GM23338 (cell line): ENCODE measurements at regions not wholly inside any gene's neighbourhood (a gene's known extent, or its start where the extent isn't known, plus 50 kb on each side); places are given as distances from the start of the nearest gene placed in this dataset.

Experiments
- ATAC-seq: fragments of 200-7000 bp; cut with Tn5 transposase; 3 replicates; pipeline ENCODE4 v1.9.1; 2020
- DNase-seq: peaks from one replicate; pipeline ENCODE4 v3.0.0-alpha.2; 2015; ENCODE audit warnings: low spot score
- H2AFZ ChIP-seq: fragments of 200-600 bp; sonication (generic); 2 replicates; pipeline ENCODE4 v1.8.0; 2016; ENCODE audit warnings: antibody characterized with exemption, mild to moderate bottlenecking, moderate library complexity
- H3F3A ChIP-seq: fragments of 200-600 bp; sonication (generic); replicated peaks from 2 replicates; pipeline ENCODE4 v1.8.0; 2017; ENCODE audit warnings: antibody characterized with exemption, mixed run types, low read depth
- H3K27ac ChIP-seq: fragments of 200-600 bp; sonication (generic); 2 replicates; pipeline ENCODE4 v1.6.1; 2016; ENCODE audit warnings: low read depth
- H3K27me3 ChIP-seq: fragments of 200-600 bp; sonication (generic); 2 replicates; pipeline ENCODE4 v1.8.0; 2016; ENCODE audit warnings: mild to moderate bottlenecking, mixed run types, moderate library complexity; ENCODE audit not compliant: insufficient read depth
- H3K36me3 ChIP-seq: fragments of 200-600 bp; sonication (generic); 2 replicates; pipeline ENCODE4 v1.8.0; 2016; ENCODE audit warnings: mild to moderate bottlenecking; ENCODE audit not compliant: insufficient read depth
- H3K4me1 ChIP-seq: fragments of 200-600 bp; sonication (generic); 2 replicates; pipeline ENCODE4 v1.8.0; 2016; ENCODE audit warnings: mild to moderate bottlenecking, moderate library complexity; ENCODE audit not compliant: insufficient read depth
- H3K4me2 ChIP-seq: fragments of 200-600 bp; sonication (generic); 2 replicates; pipeline ENCODE4 v1.7.1; 2017; ENCODE audit warnings: mixed run types
- H3K4me3 ChIP-seq: fragments of 200-600 bp; sonication (generic); 2 replicates; pipeline ENCODE4 v1.6.1; 2016; ENCODE audit warnings: mixed run types
- H3K79me2 ChIP-seq: fragments of 200-600 bp; sonication (generic); replicated peaks from 2 replicates; pipeline ENCODE4 v1.8.0; 2017; ENCODE audit warnings: mild to moderate bottlenecking; ENCODE audit not compliant: insufficient read depth
- H3K9me2 ChIP-seq: fragments of 200-600 bp; sonication (generic); 2 replicates; pipeline ENCODE4 v1.8.0; 2017; ENCODE audit not compliant: insufficient read depth
- H4K20me1 ChIP-seq: fragments of 200-600 bp; sonication (generic); replicated peaks from 2 replicates; pipeline ENCODE4 v1.8.0; 2017; ENCODE audit warnings: mild to moderate bottlenecking; ENCODE audit not compliant: insufficient read depth
- H3K27ac Mint-ChIP-seq: 2 replicates; pipeline ENCODE4 v1.8.0; 2020; ENCODE audit warnings: inconsistent platforms, mild to moderate bottlenecking, moderate library complexity, mixed read lengths
- H3K27me3 Mint-ChIP-seq: 3 replicates; pipeline ENCODE4 v1.8.0; 2022; ENCODE audit warnings: low read depth, mild to moderate bottlenecking, moderate library complexity, mixed read lengths, inconsistent platforms; ENCODE audit not compliant: insufficient read depth, poor library complexity
- H3K36me3 Mint-ChIP-seq: 3 replicates; pipeline ENCODE4 v1.8.0; 2021; ENCODE audit warnings: low read depth, mild to moderate bottlenecking, inconsistent platforms, moderate library complexity, mixed read lengths
- H3K4me1 Mint-ChIP-seq: 3 replicates; pipeline ENCODE4 v1.8.0; 2020; ENCODE audit warnings: mild to moderate bottlenecking, inconsistent platforms, mixed read lengths
- H3K4me3 Mint-ChIP-seq: 3 replicates; pipeline ENCODE4 v1.8.0; 2021; ENCODE audit warnings: moderate library complexity, mild to moderate bottlenecking, inconsistent platforms, mixed read lengths
- H3K9me3 Mint-ChIP-seq: 3 replicates; pipeline ENCODE4 v1.8.0; 2020; ENCODE audit warnings: moderate library complexity, mild to moderate bottlenecking, inconsistent platforms, mixed read lengths
- CREB1 ChIP-seq: fragments of 250-450 bp; sonication (Bioruptor Pico); IDR thresholded peaks from 2 replicates; pipeline ENCODE4 v1.5.0; 2020; ENCODE audit warnings: low read depth, mild to moderate bottlenecking, moderate library complexity
- EZH2 ChIP-seq: fragments of 200-600 bp; sonication (generic); IDR thresholded peaks from one replicate; pipeline ENCODE4 v1.8.0; 2017; ENCODE audit warnings: antibody characterized with exemption, mild to moderate bottlenecking, low read depth; ENCODE audit not compliant: unreplicated experiment
- EZH2phosphoT487 ChIP-seq: fragments of 200-600 bp; sonication (generic); IDR thresholded peaks from one replicate; pipeline ENCODE4 v1.8.1; 2018; ENCODE audit warnings: antibody characterized with exemption; ENCODE audit not compliant: unreplicated experiment
- JUNB ChIP-seq: IDR thresholded peaks from one replicate; pipeline ENCODE4 v1.6.1; 2016; ENCODE audit warnings: antibody characterized with exemption; ENCODE audit not compliant: unreplicated experiment
- POLR2AphosphoS5 ChIP-seq: IDR thresholded peaks from 2 replicates; pipeline ENCODE4 v1.6.1; 2016; ENCODE audit warnings: antibody characterized with exemption, low read depth
- STAT1 ChIP-seq: IDR thresholded peaks from one replicate; pipeline ENCODE4 v1.6.1; 2016; ENCODE audit warnings: antibody characterized with exemption; ENCODE audit not compliant: unreplicated experiment
- ZNF114 ChIP-seq: fragments of 250-450 bp; sonication (Bioruptor Pico); IDR thresholded peaks from 2 replicates; pipeline ENCODE4 v1.5.0; 2020; ENCODE audit warnings: mild to moderate bottlenecking, moderate library complexity
- ZNF331 ChIP-seq: fragments of 250-450 bp; sonication (Bioruptor Pico); IDR thresholded peaks from 2 replicates; pipeline ENCODE4 v1.5.0; 2020; ENCODE audit warnings: low read depth, mild to moderate bottlenecking, moderate library complexity
- TF ChIP-seq, protein P1 (sequence below): IDR thresholded peaks from 2 replicates; pipeline ENCODE4 v1.6.1; 2016; ENCODE audit warnings: antibody characterized with exemption
- TF ChIP-seq, protein P2 (sequence below): fragments of 250-450 bp; sonication (Bioruptor Pico); IDR thresholded peaks from 2 replicates; pipeline ENCODE4 v1.5.0; 2020; ENCODE audit warnings: mild to moderate bottlenecking, moderate library complexity

DNA sequence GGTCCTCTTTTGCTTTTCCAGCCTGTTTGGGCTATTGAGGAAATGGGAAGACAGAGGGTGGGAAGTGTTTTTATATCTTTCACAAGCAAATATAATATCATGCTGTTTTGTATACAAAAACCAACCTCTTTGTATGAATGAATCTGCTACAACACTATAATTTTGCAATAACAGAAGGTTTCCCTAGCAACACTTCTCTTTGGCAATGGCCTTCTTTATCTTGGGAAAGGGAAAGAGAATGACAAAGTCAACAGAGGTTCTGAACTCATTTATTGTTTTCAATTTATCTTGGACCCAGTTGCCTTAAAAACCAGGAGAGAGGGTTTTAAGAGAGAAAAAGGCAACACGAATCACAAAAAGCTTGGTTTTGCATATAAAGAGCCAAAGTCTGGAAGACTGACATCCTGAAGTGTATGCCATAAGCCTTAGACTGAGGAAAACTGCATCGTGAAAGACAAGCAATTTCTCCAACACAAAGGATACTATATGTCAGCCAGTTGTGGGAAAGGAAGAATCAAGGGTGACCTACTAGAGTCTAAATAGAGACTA, 121.8 kb upstream of the FAM241A start:
- TF ChIP-seq, protein P1, sequence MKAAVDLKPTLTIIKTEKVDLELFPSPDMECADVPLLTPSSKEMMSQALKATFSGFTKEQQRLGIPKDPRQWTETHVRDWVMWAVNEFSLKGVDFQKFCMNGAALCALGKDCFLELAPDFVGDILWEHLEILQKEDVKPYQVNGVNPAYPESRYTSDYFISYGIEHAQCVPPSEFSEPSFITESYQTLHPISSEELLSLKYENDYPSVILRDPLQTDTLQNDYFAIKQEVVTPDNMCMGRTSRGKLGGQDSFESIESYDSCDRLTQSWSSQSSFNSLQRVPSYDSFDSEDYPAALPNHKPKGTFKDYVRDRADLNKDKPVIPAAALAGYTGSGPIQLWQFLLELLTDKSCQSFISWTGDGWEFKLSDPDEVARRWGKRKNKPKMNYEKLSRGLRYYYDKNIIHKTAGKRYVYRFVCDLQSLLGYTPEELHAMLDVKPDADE = no peak
- TF ChIP-seq ZNF114 (CRISPR knock-in tag) = no peak
- no peak for TF ChIP-seq JUNB
- no peak for TF ChIP-seq EZH2phosphoT487
- no peak for TF ChIP-seq POLR2AphosphoS5
- no peak for TF ChIP-seq EZH2
- TF ChIP-seq ZNF331 (CRISPR knock-in tag) = no peak
- TF ChIP-seq CREB1 = no peak
- Histone ChIP-seq H4K20me1 (no peaks in the 10 kb centered on the region), H3F3A (no peaks in the 10 kb centered on the region), H2AFZ (0 out of 2 replicates have a peak overlapping the region, but pooled peaks have one; percentile 56), H3K36me3 (no peaks in the 10 kb centered on the region), H3K4me1 (peaks cover 6% of the 10 kb centered on the region; the same call in 1 of the 2 replicates), H3K4me3 (no peak overlapping the region), H3K4me2 (no peak overlapping the region), H3K27me3 (no peaks in the 10 kb centered on the region), H3K27ac (no peak overlapping the region), H3K9me2 (peaks cover 8% of the 10 kb centered on the region; the same call in 1 of the 2 replicates), H3K79me2 (no peaks in the 10 kb centered on the region)
- DNase-seq (no peak), ATAC-seq (no peak)
- peaks cover 6% of the 10 kb centered on the region for H3K4me1 Mint-ChIP-seq
- no peaks in the 10 kb centered on the region for H3K36me3 Mint-ChIP-seq
- H3K9me3 Mint-ChIP-seq = no peaks in the 10 kb centered on the region
- no peak overlapping the region for H3K4me3 Mint-ChIP-seq
- no peak overlapping the region for H3K27ac Mint-ChIP-seq
- H3K27me3 Mint-ChIP-seq = peaks cover 1% of the 10 kb centered on the region

DNA sequence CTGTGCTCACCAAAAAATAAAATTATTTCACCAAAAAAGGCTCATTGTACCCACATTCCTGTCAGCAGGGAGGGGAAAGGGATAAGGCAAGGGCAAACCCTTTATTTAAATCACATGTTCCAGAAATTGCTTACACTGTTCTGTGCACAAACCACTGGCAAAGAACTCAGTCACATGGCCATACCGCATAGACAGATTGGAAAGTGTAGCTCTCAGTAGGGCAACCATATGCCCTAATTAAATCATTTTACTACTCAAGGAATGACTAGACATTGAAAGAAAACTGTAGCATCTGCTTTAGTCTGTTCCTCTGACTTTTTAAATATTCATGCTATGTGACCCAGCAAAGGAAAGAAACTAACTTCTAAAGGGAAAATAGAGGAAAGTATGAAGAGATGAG, 119.2 kb upstream of the FAM241A start:
- no peaks in the 10 kb centered on the region for H3K9me3 Mint-ChIP-seq
- TF ChIP-seq STAT1 (no peak), CREB1 (no peak)
- TF ChIP-seq, protein P2, sequence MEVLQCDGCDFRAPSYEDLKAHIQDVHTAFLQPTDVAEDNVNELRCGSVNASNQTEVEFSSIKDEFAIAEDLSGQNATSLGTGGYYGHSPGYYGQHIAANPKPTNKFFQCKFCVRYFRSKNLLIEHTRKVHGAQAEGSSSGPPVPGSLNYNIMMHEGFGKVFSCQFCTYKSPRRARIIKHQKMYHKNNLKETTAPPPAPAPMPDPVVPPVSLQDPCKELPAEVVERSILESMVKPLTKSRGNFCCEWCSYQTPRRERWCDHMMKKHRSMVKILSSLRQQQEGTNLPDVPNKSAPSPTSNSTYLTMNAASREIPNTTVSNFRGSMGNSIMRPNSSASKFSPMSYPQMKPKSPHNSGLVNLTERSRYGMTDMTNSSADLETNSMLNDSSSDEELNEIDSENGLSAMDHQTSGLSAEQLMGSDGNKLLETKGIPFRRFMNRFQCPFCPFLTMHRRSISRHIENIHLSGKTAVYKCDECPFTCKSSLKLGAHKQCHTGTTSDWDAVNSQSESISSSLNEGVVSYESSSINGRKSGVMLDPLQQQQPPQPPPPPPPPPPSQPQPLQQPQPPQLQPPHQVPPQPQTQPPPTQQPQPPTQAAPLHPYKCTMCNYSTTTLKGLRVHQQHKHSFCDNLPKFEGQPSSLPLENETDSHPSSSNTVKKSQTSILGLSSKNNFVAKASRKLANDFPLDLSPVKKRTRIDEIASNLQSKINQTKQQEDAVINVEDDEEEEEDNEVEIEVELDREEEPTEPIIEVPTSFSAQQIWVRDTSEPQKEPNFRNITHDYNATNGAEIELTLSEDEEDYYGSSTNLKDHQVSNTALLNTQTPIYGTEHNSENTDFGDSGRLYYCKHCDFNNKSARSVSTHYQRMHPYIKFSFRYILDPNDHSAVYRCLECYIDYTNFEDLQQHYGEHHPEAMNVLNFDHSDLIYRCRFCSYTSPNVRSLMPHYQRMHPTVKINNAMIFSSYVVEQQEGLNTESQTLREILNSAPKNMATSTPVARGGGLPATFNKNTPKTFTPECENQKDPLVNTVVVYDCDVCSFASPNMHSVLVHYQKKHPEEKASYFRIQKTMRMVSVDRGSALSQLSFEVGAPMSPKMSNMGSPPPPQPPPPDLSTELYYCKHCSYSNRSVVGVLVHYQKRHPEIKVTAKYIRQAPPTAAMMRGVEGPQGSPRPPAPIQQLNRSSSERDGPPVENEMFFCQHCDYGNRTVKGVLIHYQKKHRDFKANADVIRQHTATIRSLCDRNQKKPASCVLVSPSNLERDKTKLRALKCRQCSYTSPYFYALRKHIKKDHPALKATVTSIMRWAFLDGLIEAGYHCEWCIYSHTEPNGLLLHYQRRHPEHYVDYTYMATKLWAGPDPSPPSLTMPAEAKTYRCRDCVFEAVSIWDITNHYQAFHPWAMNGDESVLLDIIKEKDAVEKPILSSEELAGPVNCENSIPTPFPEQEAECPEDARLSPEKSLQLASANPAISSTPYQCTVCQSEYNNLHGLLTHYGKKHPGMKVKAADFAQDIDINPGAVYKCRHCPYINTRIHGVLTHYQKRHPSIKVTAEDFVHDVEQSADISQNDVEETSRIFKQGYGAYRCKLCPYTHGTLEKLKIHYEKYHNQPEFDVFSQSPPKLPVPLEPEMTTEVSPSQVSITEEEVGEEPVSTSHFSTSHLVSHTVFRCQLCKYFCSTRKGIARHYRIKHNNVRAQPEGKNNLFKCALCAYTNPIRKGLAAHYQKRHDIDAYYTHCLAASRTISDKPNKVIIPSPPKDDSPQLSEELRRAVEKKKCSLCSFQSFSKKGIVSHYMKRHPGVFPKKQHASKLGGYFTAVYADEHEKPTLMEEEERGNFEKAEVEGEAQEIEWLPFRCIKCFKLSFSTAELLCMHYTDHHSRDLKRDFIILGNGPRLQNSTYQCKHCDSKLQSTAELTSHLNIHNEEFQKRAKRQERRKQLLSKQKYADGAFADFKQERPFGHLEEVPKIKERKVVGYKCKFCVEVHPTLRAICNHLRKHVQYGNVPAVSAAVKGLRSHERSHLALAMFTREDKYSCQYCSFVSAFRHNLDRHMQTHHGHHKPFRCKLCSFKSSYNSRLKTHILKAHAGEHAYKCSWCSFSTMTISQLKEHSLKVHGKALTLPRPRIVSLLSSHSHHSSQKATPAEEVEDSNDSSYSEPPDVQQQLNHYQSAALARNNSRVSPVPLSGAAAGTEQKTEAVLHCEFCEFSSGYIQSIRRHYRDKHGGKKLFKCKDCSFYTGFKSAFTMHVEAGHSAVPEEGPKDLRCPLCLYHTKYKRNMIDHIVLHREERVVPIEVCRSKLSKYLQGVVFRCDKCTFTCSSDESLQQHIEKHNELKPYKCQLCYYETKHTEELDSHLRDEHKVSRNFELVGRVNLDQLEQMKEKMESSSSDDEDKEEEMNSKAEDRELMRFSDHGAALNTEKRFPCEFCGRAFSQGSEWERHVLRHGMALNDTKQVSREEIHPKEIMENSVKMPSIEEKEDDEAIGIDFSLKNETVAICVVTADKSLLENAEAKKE = no peak
- Histone ChIP-seq H3K9me2 (peaks cover 8% of the 10 kb centered on the region; the same call in 1 of the 2 replicates), H3K4me3 (no peak overlapping the region), H3K27ac (no peak overlapping the region), H3K27me3 (no peaks in the 10 kb centered on the region), H2AFZ (no peak overlapping the region), H4K20me1 (no peaks in the 10 kb centered on the region), H3K4me1 (peaks cover 9% of the 10 kb centered on the region), H3F3A (no peaks in the 10 kb centered on the region), H3K4me2 (no peak overlapping the region), H3K79me2 (no peaks in the 10 kb centered on the region), H3K36me3 (no peaks in the 10 kb centered on the region)
- peaks cover 1% of the 10 kb centered on the region for H3K27me3 Mint-ChIP-seq
- H3K36me3 Mint-ChIP-seq = no peaks in the 10 kb centered on the region
- no peak overlapping the region for H3K27ac Mint-ChIP-seq
- H3K4me3 Mint-ChIP-seq = no peak overlapping the region
- no peak for DNase-seq
- ATAC-seq = no peak
- H3K4me1 Mint-ChIP-seq = peaks cover 8% of the 10 kb centered on the region
